GM12891 (cell line): ENCODE measurements at regions not wholly inside any gene's neighbourhood (a gene's known extent, or its start where the extent isn't known, plus 50 kb on each side); places are given as distances from the start of the nearest gene placed in this dataset.

ENCODE experiments used
- PAX5 ChIP-seq: IDR thresholded peaks from 2 replicates; pipeline ENCODE4 v1.6.1; 2011; ENCODE audit warnings: low read length, moderate library complexity, mild to moderate bottlenecking; ENCODE audit not compliant: insufficient read depth, severe bottlenecking
- POLR2A ChIP-seq: IDR thresholded peaks from 2 replicates; pipeline ENCODE4 v1.6.1; 2011; ENCODE audit warnings: low read depth, low read length, control low read depth
- POLR2AphosphoS5 ChIP-seq: IDR thresholded peaks from 2 replicates; pipeline ENCODE4 v1.6.1; 2011; ENCODE audit warnings: low read depth, low read length, control low read depth
- POU2F2 ChIP-seq: IDR thresholded peaks from 2 replicates; pipeline ENCODE4 v1.6.1; 2011; ENCODE audit warnings: low read depth, mild to moderate bottlenecking, control low read depth, low read length, moderate library complexity
- SPI1 ChIP-seq: IDR thresholded peaks from 2 replicates; pipeline ENCODE4 v1.6.1; 2011; ENCODE audit warnings: low read depth, low read length, control low read depth
- TAF1 ChIP-seq: IDR thresholded peaks from 2 replicates; pipeline ENCODE4 v1.6.1; 2011; ENCODE audit warnings: low read depth, low read length, control low read depth

DNA sequence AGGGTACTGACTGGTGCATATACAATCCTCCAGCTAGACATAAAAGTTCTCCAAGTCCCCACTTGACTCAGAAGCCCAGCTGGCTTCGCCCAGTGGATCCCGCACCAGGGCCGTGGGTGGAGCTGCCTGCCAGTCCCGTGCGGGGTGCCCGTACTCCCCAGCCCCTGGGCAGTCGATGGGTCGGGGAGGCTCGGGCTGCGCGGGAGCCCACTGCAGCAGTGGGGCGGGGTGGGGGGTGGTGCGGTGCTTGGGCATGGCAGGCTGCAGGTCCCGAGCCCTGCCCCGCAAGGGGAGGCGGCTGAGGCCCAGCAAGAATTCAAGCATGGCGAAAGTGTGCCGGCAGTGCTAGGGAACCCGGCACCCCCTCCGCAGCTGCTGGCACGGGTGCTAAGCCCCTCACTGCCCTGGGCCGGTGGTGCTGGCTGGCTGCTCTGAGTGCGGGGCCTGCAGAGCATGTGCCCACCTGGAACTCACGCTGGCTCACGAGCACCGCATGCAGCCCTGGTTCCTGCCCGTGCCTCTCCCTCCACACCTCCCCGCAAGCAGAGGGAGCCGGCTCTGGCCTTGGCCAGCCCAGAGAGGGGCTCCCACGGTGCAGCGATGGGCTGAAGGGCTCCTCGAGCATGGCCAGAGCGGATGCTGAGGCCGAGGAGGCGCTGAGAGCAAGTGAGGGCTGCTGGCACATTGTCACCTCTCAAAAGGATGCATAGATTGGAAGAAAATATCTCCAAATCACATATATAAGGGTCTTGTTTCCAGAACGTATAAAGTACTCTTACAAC, 68.3 kb upstream of the PIK3R4 start:
- TF ChIP-seq POLR2A: no peak
- TF ChIP-seq PAX5: no peak
- no peak for TF ChIP-seq SPI1
- no peak for TF ChIP-seq TAF1
- TF ChIP-seq POLR2AphosphoS5: no peak
- no peak for TF ChIP-seq POU2F2
